ENCODE measurements at regions not wholly inside any gene's neighbourhood (a gene's known extent, or its start where the extent isn't known, plus 50 kb on each side); places are given as distances from the start of the nearest gene placed in this dataset.

DNA sequence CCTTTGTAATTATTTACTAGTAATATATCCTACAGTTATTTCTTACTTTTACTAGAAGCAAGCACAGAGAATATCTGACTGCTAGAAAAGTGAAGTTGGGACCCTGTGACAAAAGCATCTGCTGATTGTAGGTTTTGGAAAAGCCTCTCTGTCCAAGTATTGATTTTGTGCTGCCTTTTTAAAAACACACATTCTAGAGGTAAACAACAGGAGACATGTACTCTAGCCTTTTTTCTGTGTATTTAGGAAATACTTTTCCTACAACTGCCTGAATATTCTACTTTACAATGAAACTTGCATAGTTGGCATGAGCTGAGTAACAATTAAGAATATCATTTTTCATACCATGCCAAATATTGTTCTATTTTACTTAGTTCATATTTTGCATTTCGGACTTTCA, 1249.0 kb downstream of the SLC16A7 start:
- H4K20me1 ChIP-seq (ENCODE audit: insufficient read depth) = no peaks in the 10 kb centered on the region
- ChIA-PET POLR2A (ENCODE audit: unreplicated experiment) (no interaction called here), CTCF (no interaction called here)
- no peaks in the 10 kb centered on the region for H3K36me3 ChIP-seq (ENCODE audit: low read depth)
- BruUV-seq (replicated peaks) = no TSS peak
- H3K4me1 ChIP-seq (replicated peaks; ENCODE audit: insufficient read depth) = no peaks in the 10 kb centered on the region
- no peaks in the 10 kb centered on the region for H3F3A ChIP-seq (ENCODE audit: insufficient read depth, low read depth)
- no peaks in the 10 kb centered on the region; the same call in 1 of the 2 replicates for H3K9me2 ChIP-seq (ENCODE audit: insufficient read depth)
- no peak overlapping the region for H3K27ac ChIP-seq
- H3K4me2 ChIP-seq = no peak overlapping the region
- no peak for DNase-seq
- H3K4me3 ChIP-seq = no peak overlapping the region
- H2AFZ ChIP-seq = no peak overlapping the region
- intact Hi-C loops (cut with micrococcal nuclease; ENCODE audit: unreplicated experiment) = no loop called here
- TF ChIP-seq EZH2 (IDR thresholded peaks at IDR 0.05; ENCODE audit: low read depth) = no peak
- TF ChIP-seq, protein P1, sequence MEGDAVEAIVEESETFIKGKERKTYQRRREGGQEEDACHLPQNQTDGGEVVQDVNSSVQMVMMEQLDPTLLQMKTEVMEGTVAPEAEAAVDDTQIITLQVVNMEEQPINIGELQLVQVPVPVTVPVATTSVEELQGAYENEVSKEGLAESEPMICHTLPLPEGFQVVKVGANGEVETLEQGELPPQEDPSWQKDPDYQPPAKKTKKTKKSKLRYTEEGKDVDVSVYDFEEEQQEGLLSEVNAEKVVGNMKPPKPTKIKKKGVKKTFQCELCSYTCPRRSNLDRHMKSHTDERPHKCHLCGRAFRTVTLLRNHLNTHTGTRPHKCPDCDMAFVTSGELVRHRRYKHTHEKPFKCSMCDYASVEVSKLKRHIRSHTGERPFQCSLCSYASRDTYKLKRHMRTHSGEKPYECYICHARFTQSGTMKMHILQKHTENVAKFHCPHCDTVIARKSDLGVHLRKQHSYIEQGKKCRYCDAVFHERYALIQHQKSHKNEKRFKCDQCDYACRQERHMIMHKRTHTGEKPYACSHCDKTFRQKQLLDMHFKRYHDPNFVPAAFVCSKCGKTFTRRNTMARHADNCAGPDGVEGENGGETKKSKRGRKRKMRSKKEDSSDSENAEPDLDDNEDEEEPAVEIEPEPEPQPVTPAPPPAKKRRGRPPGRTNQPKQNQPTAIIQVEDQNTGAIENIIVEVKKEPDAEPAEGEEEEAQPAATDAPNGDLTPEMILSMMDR (conservative IDR thresholded peaks at IDR 0.05) = no peak
- no peaks in the 10 kb centered on the region for H3K27me3 ChIP-seq (ENCODE audit: insufficient read depth, low read depth)
- H3K9me3 ChIP-seq (ENCODE audit: insufficient read depth, low read depth) = no peaks in the 10 kb centered on the region
- H3K79me2 ChIP-seq (ENCODE audit: low read depth) = no peaks in the 10 kb centered on the region

DNA sequence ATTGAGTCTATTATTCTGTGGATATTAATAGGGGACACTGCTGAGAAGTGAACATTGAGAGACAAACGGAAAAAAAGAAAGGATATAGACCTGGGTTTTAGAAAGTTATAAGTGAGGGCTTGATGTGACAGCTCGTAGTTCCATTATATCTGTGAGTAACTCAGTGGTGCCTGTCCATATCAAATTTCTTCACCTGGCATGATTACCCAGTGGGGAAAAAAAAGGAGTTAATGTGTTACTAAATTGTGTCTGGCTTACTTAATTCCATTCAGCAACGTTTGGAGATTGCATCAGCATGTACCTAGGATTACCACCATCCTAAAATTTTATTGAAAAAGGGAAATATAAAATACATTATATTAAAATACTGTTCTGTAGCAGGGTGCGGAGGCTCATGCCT, 1249.9 kb downstream of the SLC16A7 start:
- no TSS peak for BruUV-seq (replicated peaks)
- H3K4me2 ChIP-seq = no peak overlapping the region
- no peaks in the 10 kb centered on the region for H3F3A ChIP-seq (ENCODE audit: insufficient read depth, low read depth)
- no peaks in the 10 kb centered on the region; the same call in 1 of the 2 replicates for H3K9me2 ChIP-seq (ENCODE audit: insufficient read depth)
- H3K4me1 ChIP-seq (replicated peaks; ENCODE audit: insufficient read depth) = no peaks in the 10 kb centered on the region
- no peaks in the 10 kb centered on the region for H3K27me3 ChIP-seq (ENCODE audit: insufficient read depth, low read depth)
- H3K9me3 ChIP-seq (ENCODE audit: insufficient read depth, low read depth) = no peaks in the 10 kb centered on the region
- ChIA-PET CTCF (no interaction called here), POLR2A (ENCODE audit: unreplicated experiment) (no interaction called here)
- no peak overlapping the region for H3K4me3 ChIP-seq
- TF ChIP-seq EZH2 (IDR thresholded peaks at IDR 0.05; ENCODE audit: low read depth) = no peak
- TF ChIP-seq, protein P1 (conservative IDR thresholded peaks at IDR 0.05) = no peak
- H2AFZ ChIP-seq = no peak overlapping the region
- DNase-seq = no peak
- H4K20me1 ChIP-seq (ENCODE audit: insufficient read depth) = no peaks in the 10 kb centered on the region
- no peaks in the 10 kb centered on the region for H3K36me3 ChIP-seq (ENCODE audit: low read depth)
- no peaks in the 10 kb centered on the region for H3K79me2 ChIP-seq (ENCODE audit: low read depth)
- intact Hi-C loops (cut with micrococcal nuclease; ENCODE audit: unreplicated experiment) = no loop called here
- no peak overlapping the region for H3K27ac ChIP-seq

GRCh38 chr12:60847281-60847680, 1251.5 kb downstream of the SLC16A7 start:
- intact Hi-C loops (cut with micrococcal nuclease; ENCODE audit: unreplicated experiment) = no loop called here
- no peaks in the 10 kb centered on the region for H3K79me2 ChIP-seq (ENCODE audit: low read depth)
- no peaks in the 10 kb centered on the region for H3F3A ChIP-seq (ENCODE audit: insufficient read depth, low read depth)
- H3K4me2 ChIP-seq = no peak overlapping the region
- BruUV-seq (replicated peaks) = no TSS peak
- no peaks in the 10 kb centered on the region for H4K20me1 ChIP-seq (ENCODE audit: insufficient read depth)
- TF ChIP-seq, protein P1 (conservative IDR thresholded peaks at IDR 0.05) = no peak
- no peak for TF ChIP-seq EZH2 (IDR thresholded peaks at IDR 0.05; ENCODE audit: low read depth)
- CTCF ChIA-PET = interaction anchor here (0.7 kb wide), 1 partner anchor 72 kb away, joined by 7 read pairs; no protein-coding TSS in a partner anchor
- H3K27ac ChIP-seq = no peak overlapping the region
- no peak for DNase-seq
- no peaks in the 10 kb centered on the region for H3K36me3 ChIP-seq (ENCODE audit: low read depth)
- H3K4me1 ChIP-seq (replicated peaks; ENCODE audit: insufficient read depth) = no peaks in the 10 kb centered on the region
- H2AFZ ChIP-seq = no peak overlapping the region
- no peaks in the 10 kb centered on the region; the same call in 1 of the 2 replicates for H3K9me2 ChIP-seq (ENCODE audit: insufficient read depth)
- POLR2A ChIA-PET (ENCODE audit: unreplicated experiment) = no interaction called here
- no peaks in the 10 kb centered on the region for H3K27me3 ChIP-seq (ENCODE audit: insufficient read depth, low read depth)
- no peaks in the 10 kb centered on the region for H3K9me3 ChIP-seq (ENCODE audit: insufficient read depth, low read depth)
- no peak overlapping the region for H3K4me3 ChIP-seq
